GM12878 (cell line): ENCODE measurements at regions not wholly inside any gene's neighbourhood (a gene's known extent, or its start where the extent isn't known, plus 50 kb on each side); places are given as distances from the start of the nearest gene placed in this dataset.

Experiments
- ATAC-seq: fragments of 200-7000 bp; cut with Tn5 transposase; 3 replicates; pipeline ENCODE4 v1.9.1; 2020; ENCODE audit warnings: mild to moderate bottlenecking, moderate library complexity
- BruUV-seq: library from RNA; stranded (reverse); fragments of 400-500 nt; replicated peaks from 2 replicates; lab custom pipeline; 2021; lab: Mats Ljungman, UMichigan
- CTCF ChIA-PET: fragments of 300-600 bp; sonication (Branson Sonifier 250); formaldehyde crosslinking; extraction: SDS; loops from one replicate; lab custom pipeline; 2021; ENCODE audit warnings: inconsistent platforms; lab: Yijun Ruan, JAX
- POLR2A ChIA-PET: fragments of 350-600 bp; formaldehyde crosslinking; extraction: SDS; loops from one replicate; lab custom pipeline; 2021; ENCODE audit warnings: inconsistent platforms; lab: Charles Lee
- RAD21 ChIA-PET: fragments of 300-600 bp; sonication (Branson Sonifier 250); formaldehyde crosslinking; loops from one replicate; lab custom pipeline; 2023; ENCODE audit warnings: antibody characterized with exemption; ENCODE audit not compliant: unreplicated experiment; lab: Charles Lee
- SMC1A ChIA-PET: fragments of 300-600 bp; sonication (Branson Sonifier 250); formaldehyde crosslinking; loops from one replicate; lab custom pipeline; 2023; ENCODE audit not compliant: unreplicated experiment, uncharacterized antibody; lab: Charles Lee
- DNase-seq: peaks from one replicate; pipeline ENCODE4 v3.0.0-alpha.2; 2011; ENCODE audit warnings: low read depth, low spot score
- FAIRE-seq: peaks from 3 replicates; lab custom pipeline; 2011; peaks lifted over from hg19 to GRCh38; lab: Jason Lieb, UNC
- H2AFZ ChIP-seq: 2 replicates; pipeline ENCODE4 v1.6.0; 2011; ENCODE audit warnings: low read depth, low read length, control low read depth; ENCODE audit not compliant: control insufficient read depth
- H3K27ac ChIP-seq: 2 replicates; pipeline ENCODE4 v1.5.1; 2011; ENCODE audit warnings: control low read depth; ENCODE audit not compliant: control insufficient read depth, insufficient read depth
- H3K27me3 ChIP-seq, 2 experiments: replicated peaks in 1 of 2; 2 replicates each; pipeline versions ENCODE4 v1.6.0 to v1.6.1; 2011; ENCODE audit warnings: low read length in 1 of 2; ENCODE audit not compliant: control insufficient read depth in 2 of 2, insufficient read depth in 2 of 2
- H3K36me3 ChIP-seq, 2 experiments: 2 replicates each; pipeline ENCODE4 v1.5.1; 2011; ENCODE audit warnings: low read length in 1 of 2; ENCODE audit not compliant: control insufficient read depth in 2 of 2, insufficient read depth in 2 of 2
- H3K4me1 ChIP-seq: 2 replicates; pipeline ENCODE4 v1.6.1; 2011; ENCODE audit warnings: mild to moderate bottlenecking, low read length, moderate library complexity, mixed read lengths; ENCODE audit not compliant: control insufficient read depth, insufficient read depth
- H3K4me2 ChIP-seq: 2 replicates; pipeline ENCODE4 v1.6.0; 2011; ENCODE audit warnings: control low read depth; ENCODE audit not compliant: control insufficient read depth, insufficient read depth
- H3K4me3 ChIP-seq: fragments of 200-600 bp; sonication (generic); 2 replicates; pipeline ENCODE4 v1.5.1; 2016
- H3K79me2 ChIP-seq: 2 replicates; pipeline ENCODE4 v1.6.0; 2011; ENCODE audit warnings: low read length; ENCODE audit not compliant: control insufficient read depth, insufficient read depth
- H3K9ac ChIP-seq: 2 replicates; pipeline ENCODE4 v1.8.0; 2011; ENCODE audit warnings: low read length, control low read depth, mixed read lengths; ENCODE audit not compliant: control insufficient read depth, insufficient read depth
- H3K9me3 ChIP-seq: replicated peaks from 3 replicates; pipeline ENCODE4 v1.5.1; 2011; ENCODE audit warnings: mild to moderate bottlenecking, low read length; ENCODE audit not compliant: control insufficient read depth, insufficient read depth
- H4K20me1 ChIP-seq: 2 replicates; pipeline ENCODE4 v1.6.0; 2011; ENCODE audit not compliant: control insufficient read depth, insufficient read depth
- EZH2 ChIP-seq: IDR thresholded peaks from 2 replicates; pipeline ENCODE4 v1.6.1; 2012; ENCODE audit warnings: low read depth, mild to moderate bottlenecking, control low read depth, inconsistent platforms, low read length, borderline replicate concordance; ENCODE audit not compliant: control insufficient read depth
- FOXM1 ChIP-seq: IDR thresholded peaks from 2 replicates; pipeline ENCODE4 v1.6.1; 2012; ENCODE audit warnings: low read depth, mild to moderate bottlenecking, inconsistent platforms, low read length, moderate library complexity
- HCFC1 ChIP-seq: fragments of 150-350 bp; IDR thresholded peaks from 2 replicates; pipeline ENCODE4 v1.6.1; 2014; ENCODE audit warnings: low read length
- HDGF ChIP-seq: fragments of 450-650 bp; IDR thresholded peaks from 2 replicates; pipeline ENCODE4 v1.6.1; 2016; ENCODE audit warnings: antibody characterized with exemption
- NR2C2 ChIP-seq: IDR thresholded peaks from 2 replicates; pipeline ENCODE4 v1.6.1; 2011; ENCODE audit warnings: borderline replicate concordance, low read depth; ENCODE audit not compliant: control insufficient read depth, insufficient read length
- NRF1 ChIP-seq: conservative IDR thresholded peaks from 2 replicates; pipeline ENCODE4 v1.6.1; 2011; ENCODE audit warnings: mild to moderate bottlenecking, low read depth, low read length, improper control_type of control experiment
- PML ChIP-seq: IDR thresholded peaks from 2 replicates; pipeline ENCODE4 v1.6.1; 2012; ENCODE audit warnings: low read length, inconsistent platforms
- RB1 ChIP-seq: fragments of 450-650 bp; formaldehyde crosslinking; IDR thresholded peaks from 2 replicates; pipeline ENCODE4 v1.6.1; 2017; ENCODE audit warnings: mild to moderate bottlenecking, borderline replicate concordance
- RELA ChIP-seq: fragments of 450-650 bp; IDR thresholded peaks from 2 replicates; pipeline ENCODE4 v1.8.0; 2014; ENCODE audit warnings: borderline replicate concordance; ENCODE audit not compliant: partially characterized antibody
- SIX5 ChIP-seq: IDR thresholded peaks from 2 replicates; pipeline ENCODE4 v1.6.1; 2011; ENCODE audit warnings: mild to moderate bottlenecking, low read depth, low read length, moderate library complexity; ENCODE audit not compliant: severe bottlenecking
- SMAD1 ChIP-seq: fragments of 450-650 bp; IDR thresholded peaks from 2 replicates; pipeline ENCODE4 v1.6.1; 2018; ENCODE audit warnings: mild to moderate bottlenecking, low read depth; ENCODE audit not compliant: partially characterized antibody
- ZNF687 ChIP-seq: fragments of 450-650 bp; IDR thresholded peaks from 2 replicates; pipeline ENCODE4 v1.6.1; 2017; ENCODE audit warnings: mild to moderate bottlenecking, moderate library complexity
- WGBS: methylation state at CpG from one replicate; pipeline ENCODE4 v1.1.6; 2016; ENCODE audit warnings: low lambda C conversion rate; ENCODE audit not compliant: insufficient replicate concordance, insufficient coverage; ENCODE audit errors: missing lambda C conversion rate; 5-methylcytosine and 5-hydroxymethylcytosine counted together
- in situ Hi-C: fragments of 300-500 bp; cut with MboI; formaldehyde crosslinking; loops from 9 replicates; pipeline ENCODE4 v1.14.3; 2018; ENCODE audit warnings: mixed read lengths
- intact Hi-C: fragments of 100-400 bp; cut with micrococcal nuclease; formaldehyde crosslinking; loops from one replicate; pipeline ENCODE4 v1.14.2; 2022; ENCODE audit not compliant: unreplicated experiment

- CTCF ChIA-PET, result no interaction called here
- intact Hi-C loops, result no loop called here
- H3K79me2 ChIP-seq, result no peaks in the 10 kb centered on the region
- in situ Hi-C loops, result no loop called here
- H3K4me2 ChIP-seq, result no peak overlapping the region
- no peak for DNase-seq
- no peak for FAIRE-seq
- SMC1A ChIA-PET, result no interaction called here
- H3K27me3 ChIP-seq, result no peaks in the 10 kb centered on the region
- ATAC-seq, result no peak
- H3K9me3 ChIP-seq, result no peaks in the 10 kb centered on the region
- H2AFZ ChIP-seq, result no peak overlapping the region
- RAD21 ChIA-PET, result no interaction called here
- POLR2A ChIA-PET, result interaction anchor here (0.6 kb wide), 1 partner anchor 61 kb away, joined by 6 read pairs; no protein-coding TSS in a partner anchor
- no peaks in the 10 kb centered on the region for H3K4me1 ChIP-seq
- no peak overlapping the region for H3K9ac ChIP-seq
- BruUV-seq, result no TSS peak
- H4K20me1 ChIP-seq, result no peaks in the 10 kb centered on the region
- TF ChIP-seq NRF1 (no peak), ZNF687 (no peak), NR2C2 (no peak), PML (no peak), HCFC1 (no peak), EZH2 (no peak), SIX5 (no peak), SMAD1 (no peak), RELA (no peak), FOXM1 (no peak), HDGF (no peak), RB1 (no peak)
- no peak overlapping the region for H3K4me3 ChIP-seq
- no peak overlapping the region for H3K27ac ChIP-seq
- 86% methylated on average over 8 of the region's 8 CpGs for WGBS
- no peaks in the 10 kb centered on the region for H3K36me3 ChIP-seq
These were observed 122.0 kb upstream of the ZNF438 start for GRCh38 chr10:31153692-31154091.
